ACC112 (cell line): ENCODE measurements at regions not wholly inside any gene's neighbourhood (a gene's known extent, or its start where the extent isn't known, plus 50 kb on each side); places are given as distances from the start of the nearest gene placed in this dataset.

Source experiments
- H2AFZ ChIP-seq: fragments of 200-600 bp; sonication (generic); one replicate; pipeline ENCODE4 v1.6.0; 2017; ENCODE audit warnings: antibody characterized with exemption, low read length; ENCODE audit not compliant: unreplicated experiment
- H3K27ac ChIP-seq: fragments of 200-600 bp; sonication (generic); 2 replicates; pipeline ENCODE4 v1.5.1; 2014; ENCODE audit warnings: low read depth, mild to moderate bottlenecking, antibody characterized with exemption, low read length, moderate library complexity
- H3K27me3 ChIP-seq: fragments of 200-600 bp; sonication (generic); 2 replicates; pipeline ENCODE4 v1.6.1; 2014; ENCODE audit warnings: mild to moderate bottlenecking, antibody characterized with exemption, low read length, moderate library complexity, mixed read lengths; ENCODE audit not compliant: insufficient read depth
- H3K36me3 ChIP-seq: fragments of 200-600 bp; sonication (generic); 2 replicates; pipeline ENCODE4 v1.6.1; 2016; ENCODE audit warnings: mild to moderate bottlenecking, antibody characterized with exemption, low read length, moderate library complexity, mixed read lengths; ENCODE audit not compliant: insufficient read depth
- H3K4me1 ChIP-seq: fragments of 200-600 bp; sonication (generic); one replicate; pipeline ENCODE4 v1.6.1; 2016; ENCODE audit warnings: low read length, mixed read lengths; ENCODE audit not compliant: insufficient read depth, unreplicated experiment, control insufficient read depth
- H3K4me3 ChIP-seq: fragments of 200-600 bp; sonication (generic); 2 replicates; pipeline ENCODE4 v1.5.1; 2014; ENCODE audit warnings: mild to moderate bottlenecking, low read depth, low read length
- H3K79me2 ChIP-seq: fragments of 200-600 bp; sonication (generic); one replicate; pipeline ENCODE4 v1.6.0; 2016; ENCODE audit warnings: low read length; ENCODE audit not compliant: control insufficient read depth, unreplicated experiment, insufficient read depth

DNA sequence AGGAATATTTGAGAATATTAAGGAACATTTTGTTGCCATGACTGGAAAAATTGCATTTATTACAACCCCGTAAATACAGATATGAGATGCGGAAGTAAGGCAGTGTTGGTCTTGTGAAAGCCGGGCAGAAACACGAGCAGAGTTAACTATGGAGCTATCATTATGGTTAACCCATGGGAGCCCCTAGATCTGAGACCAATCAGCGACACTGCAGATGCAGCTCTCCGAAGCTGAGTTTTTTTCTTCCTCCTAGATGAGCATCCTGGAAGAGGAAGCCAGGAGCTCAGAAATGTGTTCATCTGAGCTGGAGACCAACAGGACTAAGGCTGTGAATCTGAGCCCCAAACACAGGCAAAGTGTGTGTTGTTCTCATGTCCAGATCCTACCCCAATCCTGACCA, 123.0 kb upstream of the KL start:
- H3K4me3 ChIP-seq = no peak overlapping the region
- no peak overlapping the region for H3K27ac ChIP-seq
- H3K4me1 ChIP-seq = peaks cover 5% of the 10 kb centered on the region
- H3K79me2 ChIP-seq = no peaks in the 10 kb centered on the region
- H3K27me3 ChIP-seq = peaks cover 7% of the 10 kb centered on the region; the same call in 1 of the 2 replicates
- H3K36me3 ChIP-seq = no peaks in the 10 kb centered on the region
- no peak overlapping the region for H2AFZ ChIP-seq

DNA sequence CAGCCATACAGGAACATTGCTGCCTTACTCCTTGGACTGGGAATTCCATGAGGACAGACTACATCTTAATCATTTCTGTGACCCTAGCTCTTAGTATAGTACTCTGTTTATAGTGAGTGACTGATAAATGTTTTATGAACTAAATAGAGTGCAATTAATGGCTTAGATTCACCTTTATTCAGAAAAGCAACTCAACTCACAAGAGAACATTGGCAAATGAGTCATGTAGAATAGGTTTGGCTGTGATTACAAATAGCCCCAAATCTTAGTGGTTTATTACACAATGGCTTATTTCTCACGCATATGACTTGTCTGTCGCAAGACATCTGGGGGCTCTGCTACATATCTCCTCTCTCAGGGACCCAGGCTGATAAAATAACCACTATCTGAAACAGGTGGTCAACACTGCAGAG, 121.6 kb upstream of the KL start:
- peaks cover 7% of the 10 kb centered on the region; the same call in 1 of the 2 replicates for H3K27me3 ChIP-seq
- H3K4me1 ChIP-seq = peaks cover 5% of the 10 kb centered on the region
- peak overlapping the region; percentile 38; the same call in 1 of the 2 replicates for H3K27ac ChIP-seq
- no peak overlapping the region for H3K4me3 ChIP-seq
- H2AFZ ChIP-seq = no peak overlapping the region
- H3K79me2 ChIP-seq = no peaks in the 10 kb centered on the region
- no peaks in the 10 kb centered on the region for H3K36me3 ChIP-seq

DNA sequence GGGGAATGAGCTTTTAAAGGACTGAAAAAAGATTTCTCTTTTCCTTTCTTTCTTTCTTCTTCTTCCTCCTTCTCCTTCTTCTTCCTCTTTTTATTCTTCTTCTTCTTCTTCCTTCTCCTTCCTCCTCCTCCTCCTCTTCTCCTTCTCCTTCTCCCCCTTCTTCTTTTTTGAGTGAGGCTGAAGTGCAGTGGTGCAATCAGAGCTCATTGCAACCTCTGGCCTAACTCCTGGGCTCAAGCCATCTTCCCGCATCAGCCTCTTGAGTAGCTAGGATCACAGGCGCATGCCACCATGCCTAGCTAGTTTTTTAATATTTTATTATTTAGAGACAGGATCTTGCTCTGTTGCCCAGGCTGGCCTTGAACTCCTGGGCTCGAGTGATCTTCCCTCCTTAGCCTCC, 120.9 kb upstream of the KL start:
- Histone ChIP-seq H3K36me3 (no peaks in the 10 kb centered on the region), H3K79me2 (no peaks in the 10 kb centered on the region), H3K4me3 (no peak overlapping the region), H3K4me1 (peaks cover 5% of the 10 kb centered on the region), H3K27me3 (peaks cover 7% of the 10 kb centered on the region; the same call in 1 of the 2 replicates), H2AFZ (no peak overlapping the region), H3K27ac (no peak overlapping the region)

DNA sequence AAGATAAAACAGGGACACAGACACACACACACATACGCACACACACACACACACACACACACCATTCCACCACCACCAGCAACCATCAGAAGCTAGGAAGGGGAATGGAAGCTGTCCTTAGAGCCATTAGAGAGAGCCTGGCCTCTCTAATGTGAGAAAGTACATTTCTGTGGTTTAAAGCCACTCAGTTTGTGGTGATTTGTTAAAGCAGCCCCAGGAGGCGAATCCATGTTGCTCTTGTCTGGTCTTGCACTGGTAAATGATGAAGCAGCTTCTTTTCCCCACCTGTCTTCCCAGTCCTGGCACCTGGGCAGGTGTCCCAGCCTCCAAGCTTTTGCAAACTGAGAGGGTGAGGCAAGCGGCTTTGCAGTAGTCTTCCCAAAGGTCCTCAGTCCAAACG, 118.9 kb upstream of the KL start:
- H3K4me1 ChIP-seq = peaks cover 5% of the 10 kb centered on the region
- H2AFZ ChIP-seq = no peak overlapping the region
- no peaks in the 10 kb centered on the region for H3K36me3 ChIP-seq
- H3K27ac ChIP-seq = no peak overlapping the region
- no peak overlapping the region for H3K4me3 ChIP-seq
- no peaks in the 10 kb centered on the region for H3K79me2 ChIP-seq
- H3K27me3 ChIP-seq = peaks cover 7% of the 10 kb centered on the region; the same call in 1 of the 2 replicates

DNA sequence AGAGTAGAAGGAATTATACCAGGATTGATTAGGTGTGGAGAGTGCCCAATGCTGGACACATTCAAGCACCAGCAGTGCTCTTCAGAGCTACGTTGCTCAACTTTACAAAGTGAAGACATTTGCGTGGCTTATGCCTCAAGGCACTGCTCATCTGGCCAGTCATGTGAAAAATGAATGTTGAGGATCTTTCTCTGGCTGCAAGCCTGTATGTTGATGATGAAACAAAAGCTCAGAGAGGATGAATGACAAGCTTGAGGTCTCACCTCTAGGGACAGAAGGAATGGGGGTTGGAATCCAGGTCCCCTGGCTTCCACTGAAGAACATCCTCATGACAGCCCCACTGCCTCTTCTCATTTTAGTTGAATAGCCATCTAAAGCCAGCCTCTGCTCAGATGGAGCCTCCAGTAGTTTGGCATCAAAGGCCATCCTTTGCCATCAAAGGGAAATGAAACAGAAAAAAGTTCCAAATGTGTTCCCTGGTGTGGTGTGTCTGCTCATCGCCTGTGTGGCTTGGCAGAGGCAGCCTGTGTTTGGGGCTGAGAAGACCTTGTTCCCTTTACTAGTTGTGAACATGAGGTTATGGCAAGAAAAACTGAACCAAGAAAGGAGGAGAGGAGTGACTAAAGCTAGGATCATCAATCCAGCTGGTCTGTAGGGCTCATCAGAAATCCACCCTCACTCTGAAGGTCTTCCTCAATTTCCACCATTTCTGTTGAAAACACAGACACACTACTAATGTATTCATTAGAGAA, 114.0 kb upstream of the KL start:
- H3K36me3 ChIP-seq = no peaks in the 10 kb centered on the region
- 0 out of 2 replicates have a peak, but pooled peaks cover 3% of the 10 kb centered on the region for H3K27me3 ChIP-seq
- H3K4me3 ChIP-seq = no peak overlapping the region
- H3K27ac ChIP-seq = no peak overlapping the region
- peak overlapping the region; percentile 28 for H2AFZ ChIP-seq
- H3K4me1 ChIP-seq = peaks cover 15% of the 10 kb centered on the region
- H3K79me2 ChIP-seq = no peaks in the 10 kb centered on the region

DNA sequence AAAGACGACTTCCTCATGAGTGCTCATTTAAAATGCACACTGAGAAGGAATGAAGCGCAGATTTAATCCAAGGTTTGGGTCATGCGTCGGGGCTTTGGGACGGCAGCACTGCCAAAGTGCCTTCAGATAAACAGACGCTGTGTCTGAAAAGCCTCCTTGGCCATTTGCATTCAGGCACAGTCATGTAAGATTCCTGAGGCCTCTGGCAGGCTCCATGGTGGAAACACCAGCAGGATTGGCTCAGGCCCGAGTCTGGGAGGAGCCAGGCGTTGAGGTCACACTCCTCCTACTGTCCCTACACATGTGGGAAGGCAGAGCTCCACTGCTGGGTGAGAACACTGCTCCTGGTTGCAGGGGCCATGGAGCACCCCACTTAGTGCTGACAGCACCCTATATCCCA, 113.3 kb upstream of the KL start:
- Histone ChIP-seq H2AFZ (peak overlapping the region; percentile 8), H3K27ac (no peak overlapping the region), H3K79me2 (no peaks in the 10 kb centered on the region), H3K4me1 (peaks cover 15% of the 10 kb centered on the region), H3K4me3 (no peak overlapping the region), H3K27me3 (0 out of 2 replicates have a peak, but pooled peaks cover 3% of the 10 kb centered on the region), H3K36me3 (no peaks in the 10 kb centered on the region)

DNA sequence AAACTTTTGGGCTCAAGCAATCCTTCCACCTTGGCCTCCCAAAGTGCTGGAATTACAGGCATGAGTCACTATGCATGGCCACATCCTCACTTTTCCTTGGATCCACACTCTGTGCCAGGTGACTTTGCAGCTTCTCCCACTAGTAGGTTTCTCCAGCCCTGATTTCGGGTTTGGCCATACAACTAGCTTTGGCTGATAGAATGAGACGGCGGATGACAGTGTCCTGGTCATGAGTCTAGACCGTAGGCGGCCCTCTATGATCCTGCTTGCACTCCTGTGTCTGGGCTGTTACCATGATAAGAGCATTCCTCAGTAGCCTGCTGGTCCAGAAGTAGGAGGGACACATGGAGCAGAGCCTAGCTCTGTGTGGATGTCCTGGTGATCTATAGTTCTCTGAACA, 112.5 kb upstream of the KL start:
- Histone ChIP-seq H3K4me3 (no peak overlapping the region), H2AFZ (no peak overlapping the region), H3K27ac (no peak overlapping the region)

GRCh38 chr13:32904266-32904665, 112.0 kb upstream of the KL start:
- Histone ChIP-seq H3K4me3 (no peak overlapping the region), H3K36me3 (no peaks in the 10 kb centered on the region), H3K4me1 (peaks cover 15% of the 10 kb centered on the region), H2AFZ (no peak overlapping the region), H3K79me2 (no peaks in the 10 kb centered on the region), H3K27ac (no peak overlapping the region), H3K27me3 (0 out of 2 replicates have a peak, but pooled peaks cover 3% of the 10 kb centered on the region)

More for the DNA sequence above, 112.5 kb upstream of the KL start:
- H3K27me3 ChIP-seq = 0 out of 2 replicates have a peak, but pooled peaks cover 3% of the 10 kb centered on the region
- no peaks in the 10 kb centered on the region for H3K79me2 ChIP-seq
- H3K4me1 ChIP-seq = peaks cover 15% of the 10 kb centered on the region
- no peaks in the 10 kb centered on the region for H3K36me3 ChIP-seq

GRCh38 chr13:32905063-32905863, 111.0 kb upstream of the KL start:
- Histone ChIP-seq H2AFZ (no peak overlapping the region), H3K4me1 (peaks cover 15% of the 10 kb centered on the region), H3K36me3 (no peaks in the 10 kb centered on the region), H3K27me3 (0 out of 2 replicates have a peak, but pooled peaks cover 3% of the 10 kb centered on the region), H3K79me2 (no peaks in the 10 kb centered on the region), H3K27ac (no peak overlapping the region), H3K4me3 (no peak overlapping the region)

GRCh38 chr13:32905864-32906180, 110.4 kb upstream of the KL start:
- no peak overlapping the region for H3K27ac ChIP-seq
- H2AFZ ChIP-seq = no peak overlapping the region
- 0 out of 2 replicates have a peak, but pooled peaks cover 3% of the 10 kb centered on the region for H3K27me3 ChIP-seq
- no peak overlapping the region for H3K4me3 ChIP-seq
- peaks cover 15% of the 10 kb centered on the region for H3K4me1 ChIP-seq
- no peaks in the 10 kb centered on the region for H3K36me3 ChIP-seq
- H3K79me2 ChIP-seq = no peaks in the 10 kb centered on the region
